HepG2 (cell line): ENCODE measurements at regions not wholly inside any gene's neighbourhood (a gene's known extent, or its start where the extent isn't known, plus 50 kb on each side); places are given as distances from the start of the nearest gene placed in this dataset.

ENCODE experiments used
- ATAC-seq: fragments of 200-7000 bp; cut with Tn5 transposase; 3 replicates; pipeline ENCODE4 v1.9.1; 2020; ENCODE audit warnings: mild to moderate bottlenecking, moderate library complexity
- BruUV-seq: library from RNA; stranded (reverse); fragments of 400-500 nt; replicated peaks from 2 replicates; lab custom pipeline; 2021; lab: Mats Ljungman, UMichigan
- CTCF ChIA-PET: fragments of 300-600 bp; formaldehyde crosslinking; extraction: SDS; loops from one replicate; lab custom pipeline; 2021; ENCODE audit warnings: low total read pairs, inconsistent platforms, low intra/inter-chr PET ratio; lab: Yijun Ruan, JAX
- POLR2A ChIA-PET: fragments of 350-600 bp; sonication (Branson Sonifier 250); formaldehyde crosslinking; loops from one replicate; lab custom pipeline; 2020; ENCODE audit warnings: antibody characterized with exemption, inconsistent platforms; lab: Yijun Ruan, JAX
- DNase-seq: peaks from one replicate; pipeline ENCODE4 v3.0.0-alpha.2; 2015; ENCODE audit warnings: low spot score
- FAIRE-seq: peaks from 3 replicates; lab custom pipeline; 2011; peaks lifted over from hg19 to GRCh38; lab: Jason Lieb, UNC
- H2AFZ ChIP-seq: one replicate; pipeline ENCODE4 v1.6.1; 2011; ENCODE audit warnings: low read length, inconsistent platforms
- H3K27ac ChIP-seq: fragments of 300-600 bp; 3 replicates; pipeline ENCODE4 v1.8.0; 2011; ENCODE audit warnings: mixed run types, mild to moderate bottlenecking, mixed read lengths, low read length, inconsistent platforms; ENCODE audit not compliant: insufficient read depth; ENCODE audit errors: extremely low read length
- H3K27me3 ChIP-seq, 2 experiments: fragments of 200-600 bp in 1 of 2; 2 replicates in 1 of 2; 3 replicates in 1 of 2; pipeline versions ENCODE4 v1.6.0 to v1.8.0; 2011; ENCODE audit warnings: low read length in 2 of 2, mild to moderate bottlenecking in 2 of 2, moderate library complexity in 2 of 2, inconsistent platforms in 1 of 2; ENCODE audit not compliant: insufficient read depth in 2 of 2, control insufficient read depth in 1 of 2
- H3K36me3 ChIP-seq, 2 experiments: fragments of 200-600 bp in 1 of 2; replicated peaks in 1 of 2; 2 replicates in 1 of 2; 3 replicates in 1 of 2; pipeline versions ENCODE4 v1.5.1 to v1.8.0; 2011; ENCODE audit warnings: low read length in 2 of 2, inconsistent platforms in 1 of 2; ENCODE audit not compliant: insufficient read depth in 2 of 2, control insufficient read depth in 1 of 2
- H3K4me1 ChIP-seq: 2 replicates; pipeline ENCODE4 v1.5.1; 2012; ENCODE audit warnings: low read length, inconsistent platforms; ENCODE audit not compliant: insufficient read depth
- H3K4me2 ChIP-seq: 2 replicates; pipeline ENCODE4 v1.6.0; 2011; ENCODE audit warnings: low read depth, low read length, inconsistent platforms
- H3K4me3 ChIP-seq, 3 experiments: fragments of 200-600 bp in 1 of 3; sonication (generic), shearing (Covaris generic) in 1 of 3; replicated peaks in 1 of 3; 2 replicates each; pipeline ENCODE4 v1.5.1; 2011 to 2016; ENCODE audit warnings: low read length in 3 of 3, inconsistent platforms in 2 of 3, low read depth in 2 of 3, mild to moderate bottlenecking in 2 of 3, control low read depth in 1 of 3, mixed read lengths in 1 of 3; ENCODE audit not compliant: insufficient read depth in 1 of 3
- H3K79me2 ChIP-seq: one replicate; pipeline ENCODE4 v1.6.1; 2011; ENCODE audit warnings: low read length, inconsistent platforms; ENCODE audit not compliant: insufficient read depth
- H3K9ac ChIP-seq: 2 replicates; pipeline ENCODE4 v1.6.0; 2011; ENCODE audit warnings: mild to moderate bottlenecking, low read depth, low read length, inconsistent platforms; ENCODE audit not compliant: insufficient read depth
- H3K9me3 ChIP-seq: 2 replicates; pipeline ENCODE4 v1.5.1; 2012; ENCODE audit warnings: mild to moderate bottlenecking, low read length
- H4K20me1 ChIP-seq: 2 replicates; pipeline ENCODE4 v1.6.0; 2011; ENCODE audit warnings: inconsistent platforms, mild to moderate bottlenecking, low read length, moderate library complexity; ENCODE audit not compliant: insufficient read depth
- NR2F2 ChIP-seq: IDR thresholded peaks from 2 replicates; pipeline ENCODE4 v1.6.1; 2012; ENCODE audit warnings: low read depth, inconsistent platforms, borderline replicate concordance
- ZBTB8A ChIP-seq: sonication (generic); formaldehyde crosslinking; IDR thresholded peaks from 2 replicates; pipeline ENCODE4 v1.4.0; 2020; ENCODE audit warnings: mild to moderate bottlenecking, low read depth, missing genetic modification reagents, borderline replicate concordance
- ZNF20 ChIP-seq: sonication (generic); formaldehyde crosslinking; IDR thresholded peaks from 2 replicates; pipeline ENCODE4 v1.4.0; 2020; ENCODE audit warnings: mild to moderate bottlenecking, moderate library complexity, missing genetic modification reagents
- WGBS: methylation state at CpG from one replicate; pipeline ENCODE4 v1.1.6; 2017; ENCODE audit warnings: low lambda C conversion rate; 5-methylcytosine and 5-hydroxymethylcytosine counted together
- in situ Hi-C: cut with HindIII; loops from 2 replicates; pipeline ENCODE4 v1.10.0; 2017; ENCODE audit warnings: low pct_unique_long_range_greater_than_20kb; ENCODE audit not compliant: extremely low pct_ligation_motif_present
- intact Hi-C: fragments of 100-400 bp; cut with micrococcal nuclease; formaldehyde crosslinking; loops from one replicate; pipeline ENCODE4 v1.10.0; 2022; ENCODE audit not compliant: unreplicated experiment
- TF ChIP-seq, protein P1 (sequence below): sonication (generic); formaldehyde crosslinking; IDR thresholded peaks from 2 replicates; pipeline ENCODE4 v1.4.0; 2020; ENCODE audit warnings: mild to moderate bottlenecking, missing genetic modification reagents, borderline replicate concordance
- TF ChIP-seq, protein P2 (sequence below): sonication (generic); formaldehyde crosslinking; IDR thresholded peaks from 2 replicates; pipeline ENCODE4 v1.5.0; 2020; ENCODE audit warnings: missing genetic modification reagents
- TF ChIP-seq, protein P3 (sequence below): sonication (generic); formaldehyde crosslinking; IDR thresholded peaks from 2 replicates; pipeline ENCODE4 v1.4.0; 2020; ENCODE audit warnings: mild to moderate bottlenecking, missing genetic modification reagents

DNA sequence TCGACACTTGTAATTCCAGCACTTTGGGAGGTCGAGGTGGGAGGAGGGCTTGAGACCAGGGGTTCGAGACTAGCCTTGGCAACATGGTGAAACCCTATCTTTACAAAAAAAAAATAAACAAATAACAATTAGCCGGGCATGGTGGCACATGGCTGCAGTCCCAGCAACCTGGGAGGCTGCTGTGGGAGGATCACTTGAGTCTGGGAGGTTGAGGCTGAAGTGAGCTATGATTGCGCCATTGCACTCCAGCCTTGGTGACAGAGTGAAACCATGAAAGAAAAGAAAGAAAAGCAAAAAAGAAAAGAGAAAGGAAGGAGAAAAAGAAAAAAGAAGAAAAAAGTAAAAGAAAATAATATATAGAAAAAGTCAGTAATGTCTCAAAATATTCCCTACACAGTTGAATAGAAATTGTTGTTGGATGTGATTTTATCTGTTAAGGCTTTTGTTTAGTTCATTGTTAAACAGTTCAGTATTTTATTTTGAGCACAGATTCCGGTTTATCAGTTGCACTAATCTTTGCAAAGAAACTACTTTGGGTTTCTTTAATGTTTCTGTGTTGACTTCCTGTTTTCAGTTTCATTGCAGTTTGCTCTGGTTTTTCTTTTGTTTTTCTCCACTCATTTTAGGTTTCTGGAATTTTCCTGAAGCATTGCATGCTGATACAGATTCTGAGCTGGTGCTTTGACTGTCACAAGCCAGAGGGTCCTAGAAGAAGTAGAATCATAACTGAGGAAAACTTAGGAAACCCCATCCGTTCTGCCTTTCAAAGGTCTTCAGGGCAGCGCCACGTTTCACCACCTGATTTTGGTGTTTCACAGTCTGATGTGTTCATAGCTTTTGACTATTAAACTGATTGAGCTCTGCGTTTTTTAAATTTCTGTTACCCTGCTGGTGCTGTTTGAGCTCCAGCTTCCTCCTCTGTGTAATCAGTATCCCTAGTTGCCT lies 378.6 kb upstream of the AMELY start:
- H3K9ac ChIP-seq: no peak overlapping the region
- H3K36me3 ChIP-seq: no peaks in the 10 kb centered on the region
- ATAC-seq: no peak
- no peaks in the 10 kb centered on the region for H3K27me3 ChIP-seq
- CTCF ChIA-PET: no interaction called here
- TF ChIP-seq, protein P1, sequence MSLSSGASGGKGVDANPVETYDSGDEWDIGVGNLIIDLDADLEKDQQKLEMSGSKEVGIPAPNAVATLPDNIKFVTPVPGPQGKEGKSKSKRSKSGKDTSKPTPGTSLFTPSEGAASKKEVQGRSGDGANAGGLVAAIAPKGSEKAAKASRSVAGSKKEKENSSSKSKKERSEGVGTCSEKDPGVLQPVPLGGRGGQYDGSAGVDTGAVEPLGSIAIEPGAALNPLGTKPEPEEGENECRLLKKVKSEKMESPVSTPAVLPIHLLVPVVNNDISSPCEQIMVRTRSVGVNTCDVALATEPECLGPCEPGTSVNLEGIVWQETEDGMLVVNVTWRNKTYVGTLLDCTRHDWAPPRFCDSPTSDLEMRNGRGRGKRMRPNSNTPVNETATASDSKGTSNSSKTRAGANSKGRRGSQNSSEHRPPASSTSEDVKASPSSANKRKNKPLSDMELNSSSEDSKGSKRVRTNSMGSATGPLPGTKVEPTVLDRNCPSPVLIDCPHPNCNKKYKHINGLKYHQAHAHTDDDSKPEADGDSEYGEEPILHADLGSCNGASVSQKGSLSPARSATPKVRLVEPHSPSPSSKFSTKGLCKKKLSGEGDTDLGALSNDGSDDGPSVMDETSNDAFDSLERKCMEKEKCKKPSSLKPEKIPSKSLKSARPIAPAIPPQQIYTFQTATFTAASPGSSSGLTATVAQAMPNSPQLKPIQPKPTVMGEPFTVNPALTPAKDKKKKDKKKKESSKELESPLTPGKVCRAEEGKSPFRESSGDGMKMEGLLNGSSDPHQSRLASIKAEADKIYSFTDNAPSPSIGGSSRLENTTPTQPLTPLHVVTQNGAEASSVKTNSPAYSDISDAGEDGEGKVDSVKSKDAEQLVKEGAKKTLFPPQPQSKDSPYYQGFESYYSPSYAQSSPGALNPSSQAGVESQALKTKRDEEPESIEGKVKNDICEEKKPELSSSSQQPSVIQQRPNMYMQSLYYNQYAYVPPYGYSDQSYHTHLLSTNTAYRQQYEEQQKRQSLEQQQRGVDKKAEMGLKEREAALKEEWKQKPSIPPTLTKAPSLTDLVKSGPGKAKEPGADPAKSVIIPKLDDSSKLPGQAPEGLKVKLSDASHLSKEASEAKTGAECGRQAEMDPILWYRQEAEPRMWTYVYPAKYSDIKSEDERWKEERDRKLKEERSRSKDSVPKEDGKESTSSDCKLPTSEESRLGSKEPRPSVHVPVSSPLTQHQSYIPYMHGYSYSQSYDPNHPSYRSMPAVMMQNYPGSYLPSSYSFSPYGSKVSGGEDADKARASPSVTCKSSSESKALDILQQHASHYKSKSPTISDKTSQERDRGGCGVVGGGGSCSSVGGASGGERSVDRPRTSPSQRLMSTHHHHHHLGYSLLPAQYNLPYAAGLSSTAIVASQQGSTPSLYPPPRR (CRISPR knock-in tag): no peak
- no peak for TF ChIP-seq ZNF20 (CRISPR knock-in tag)
- TF ChIP-seq, protein P2, sequence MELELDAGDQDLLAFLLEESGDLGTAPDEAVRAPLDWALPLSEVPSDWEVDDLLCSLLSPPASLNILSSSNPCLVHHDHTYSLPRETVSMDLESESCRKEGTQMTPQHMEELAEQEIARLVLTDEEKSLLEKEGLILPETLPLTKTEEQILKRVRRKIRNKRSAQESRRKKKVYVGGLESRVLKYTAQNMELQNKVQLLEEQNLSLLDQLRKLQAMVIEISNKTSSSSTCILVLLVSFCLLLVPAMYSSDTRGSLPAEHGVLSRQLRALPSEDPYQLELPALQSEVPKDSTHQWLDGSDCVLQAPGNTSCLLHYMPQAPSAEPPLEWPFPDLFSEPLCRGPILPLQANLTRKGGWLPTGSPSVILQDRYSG (CRISPR knock-in tag): no peak
- TF ChIP-seq ZBTB8A: no peak
- TF ChIP-seq NR2F2: no peak
- TF ChIP-seq, protein P3, sequence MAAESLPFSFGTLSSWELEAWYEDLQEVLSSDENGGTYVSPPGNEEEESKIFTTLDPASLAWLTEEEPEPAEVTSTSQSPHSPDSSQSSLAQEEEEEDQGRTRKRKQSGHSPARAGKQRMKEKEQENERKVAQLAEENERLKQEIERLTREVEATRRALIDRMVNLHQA: no peak
- TF ChIP-seq, all 625 proteins: peak for 0
- H2AFZ ChIP-seq: no peak overlapping the region
- POLR2A ChIA-PET: no interaction called here
- H3K4me3 ChIP-seq: no peak overlapping the region
- H3K4me1 ChIP-seq: peaks cover 5% of the 10 kb centered on the region
- no peaks in the 10 kb centered on the region for H4K20me1 ChIP-seq
- no peak overlapping the region for H3K27ac ChIP-seq
- no peaks in the 10 kb centered on the region for H3K9me3 ChIP-seq
- intact Hi-C loops: no loop called here
- DNase-seq (no peak), FAIRE-seq (no peak)
- peaks cover 14% of the 10 kb centered on the region for H3K79me2 ChIP-seq
- 98% methylated on average over 10 of the region's 10 CpGs for WGBS
- BruUV-seq: no TSS peak
- H3K4me2 ChIP-seq: no peak overlapping the region
- in situ Hi-C loops: no loop called here
